ENCODE measurements at regions not wholly inside any gene's neighbourhood (a gene's known extent, or its start where the extent isn't known, plus 50 kb on each side); places are given as distances from the start of the nearest gene placed in this dataset.

DNA sequence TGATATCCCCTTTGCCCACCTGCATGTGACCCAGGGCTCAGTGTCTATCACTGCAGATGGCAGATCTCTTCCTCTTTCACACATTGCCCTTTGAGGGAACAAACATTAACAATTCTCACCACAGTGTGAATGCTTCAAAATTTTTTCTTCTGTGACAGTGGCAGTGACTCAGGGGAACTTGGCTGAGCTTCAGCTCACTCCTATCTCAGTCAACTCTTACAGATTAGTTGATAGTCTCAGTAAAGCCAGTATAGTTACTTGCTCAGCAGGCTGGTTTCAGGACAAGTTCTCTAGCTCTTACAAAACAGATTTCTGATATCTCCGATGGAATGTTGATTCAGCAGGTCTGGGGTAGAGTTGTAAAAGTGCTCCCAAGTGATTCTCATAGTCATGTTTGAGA, 166.9 kb downstream of the DLEU7 start:
- in situ Hi-C loops (cut with HindIII; ENCODE audit: low sequenced_read_pairs) = no loop called here
- TF ChIP-seq, protein P1, sequence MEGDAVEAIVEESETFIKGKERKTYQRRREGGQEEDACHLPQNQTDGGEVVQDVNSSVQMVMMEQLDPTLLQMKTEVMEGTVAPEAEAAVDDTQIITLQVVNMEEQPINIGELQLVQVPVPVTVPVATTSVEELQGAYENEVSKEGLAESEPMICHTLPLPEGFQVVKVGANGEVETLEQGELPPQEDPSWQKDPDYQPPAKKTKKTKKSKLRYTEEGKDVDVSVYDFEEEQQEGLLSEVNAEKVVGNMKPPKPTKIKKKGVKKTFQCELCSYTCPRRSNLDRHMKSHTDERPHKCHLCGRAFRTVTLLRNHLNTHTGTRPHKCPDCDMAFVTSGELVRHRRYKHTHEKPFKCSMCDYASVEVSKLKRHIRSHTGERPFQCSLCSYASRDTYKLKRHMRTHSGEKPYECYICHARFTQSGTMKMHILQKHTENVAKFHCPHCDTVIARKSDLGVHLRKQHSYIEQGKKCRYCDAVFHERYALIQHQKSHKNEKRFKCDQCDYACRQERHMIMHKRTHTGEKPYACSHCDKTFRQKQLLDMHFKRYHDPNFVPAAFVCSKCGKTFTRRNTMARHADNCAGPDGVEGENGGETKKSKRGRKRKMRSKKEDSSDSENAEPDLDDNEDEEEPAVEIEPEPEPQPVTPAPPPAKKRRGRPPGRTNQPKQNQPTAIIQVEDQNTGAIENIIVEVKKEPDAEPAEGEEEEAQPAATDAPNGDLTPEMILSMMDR (IDR thresholded peaks at IDR 0.05; ENCODE audit: low read depth, low read length, missing control alignments) = no peak
- H3K4me3 ChIP-seq (ENCODE audit: low read depth, low read length) = no peak overlapping the region
- no peak for DNase-seq (ENCODE audit: low read depth)

DNA sequence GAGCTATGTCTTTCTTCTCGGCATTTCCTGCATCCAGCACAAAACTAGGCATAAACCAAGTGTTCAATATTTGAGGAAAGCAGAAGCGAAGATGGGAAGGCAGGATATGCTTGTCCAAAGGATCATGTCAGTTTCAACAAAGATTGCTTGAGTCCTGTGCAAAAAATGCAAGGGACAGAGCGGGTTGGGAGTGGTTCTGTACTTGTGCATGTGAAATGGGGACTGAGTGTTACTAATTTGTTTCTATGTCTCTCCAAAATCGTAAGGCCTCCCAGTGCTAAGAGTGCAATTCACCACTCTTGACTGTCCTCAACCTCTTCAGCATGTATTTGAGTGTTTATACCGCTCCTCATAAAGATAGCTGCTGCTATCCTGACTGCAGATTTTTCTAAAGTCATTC, 166.2 kb downstream of the DLEU7 start:
- H3K4me3 ChIP-seq (ENCODE audit: low read depth, low read length) = no peak overlapping the region
- TF ChIP-seq, protein P1 (IDR thresholded peaks at IDR 0.05; ENCODE audit: low read depth, low read length, missing control alignments) = no peak
- in situ Hi-C loops (cut with HindIII; ENCODE audit: low sequenced_read_pairs) = no loop called here

DNA sequence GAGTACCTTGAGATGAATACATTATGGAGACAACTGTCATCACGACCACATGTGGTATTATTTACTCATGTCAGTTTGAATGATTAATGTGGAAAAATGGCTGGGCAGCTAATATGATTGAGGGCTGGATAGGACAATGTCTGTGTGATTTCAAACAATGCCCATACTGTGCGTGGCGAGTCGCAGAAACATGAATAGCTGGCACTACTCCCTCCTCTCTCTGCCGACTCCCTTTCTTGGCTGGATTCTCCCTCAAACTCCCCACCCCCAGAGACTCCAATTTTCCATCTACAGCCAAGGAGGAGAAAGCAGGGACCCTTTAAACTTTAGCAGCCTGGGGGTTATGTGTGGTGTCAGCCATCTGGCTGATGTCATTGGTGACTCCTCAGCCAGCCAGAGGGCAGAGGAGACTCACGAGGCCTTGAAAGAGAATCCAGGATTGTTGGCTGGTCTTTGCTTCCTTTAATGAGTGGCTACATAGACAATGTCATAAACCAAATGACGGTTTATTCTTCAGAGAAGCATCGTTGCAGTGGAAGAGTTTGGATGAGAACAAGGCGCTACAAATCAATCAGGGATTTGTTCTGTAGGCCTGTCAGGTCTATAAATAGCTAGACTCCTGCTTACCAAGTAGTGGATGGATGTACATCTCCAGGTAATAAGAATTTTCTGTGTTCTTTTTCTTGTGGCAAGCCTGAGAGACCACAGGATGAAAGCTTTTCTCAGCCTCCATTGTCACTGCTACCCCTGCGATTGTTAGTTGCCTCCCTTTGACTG, 165.6 kb downstream of the DLEU7 start:
- TF ChIP-seq, protein P1 (IDR thresholded peaks at IDR 0.05; ENCODE audit: low read depth, low read length, missing control alignments) = no peak
- DNase-seq (ENCODE audit: low read depth) = no peak
- in situ Hi-C loops (cut with HindIII; ENCODE audit: low sequenced_read_pairs) = no loop called here

More for the DNA sequence above, 166.2 kb downstream of the DLEU7 start:
- no peak for DNase-seq (ENCODE audit: low read depth)

DNA sequence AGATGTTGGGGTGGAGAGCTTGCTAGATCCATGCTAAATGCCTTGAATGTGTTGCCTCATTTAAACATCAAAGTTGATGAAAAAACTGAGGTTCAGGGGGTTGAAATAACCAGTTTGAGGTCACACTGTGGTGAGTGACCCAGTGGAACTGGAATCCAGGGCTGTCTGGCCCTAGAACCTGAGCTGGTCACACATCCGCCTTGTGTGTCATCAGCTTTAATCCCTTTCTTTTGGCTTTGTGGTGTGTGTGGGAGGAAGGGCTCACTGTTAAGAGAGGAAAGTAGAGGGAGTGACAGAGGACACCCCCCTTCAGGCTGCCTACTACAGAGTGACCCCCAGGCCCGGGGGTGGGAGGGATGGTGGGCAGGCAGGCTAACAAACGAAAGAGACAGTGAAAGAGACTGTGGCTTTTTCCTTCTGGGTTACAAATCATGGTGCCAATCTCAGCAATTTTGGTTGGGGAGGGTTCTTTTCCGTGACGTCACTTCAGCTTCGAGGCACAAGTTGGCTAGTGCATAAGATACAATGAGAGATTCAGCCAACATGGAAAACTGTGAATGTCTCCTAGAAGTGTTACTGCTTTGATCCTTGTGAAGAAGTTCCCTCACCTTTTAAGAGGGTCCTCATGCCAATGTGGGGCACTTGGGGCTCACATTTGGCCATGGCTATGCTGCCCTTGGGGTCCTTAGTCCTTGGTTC, 164.9 kb downstream of the DLEU7 start:
- peak; percentile 33 for DNase-seq (ENCODE audit: low read depth)
- in situ Hi-C loops (cut with HindIII; ENCODE audit: low sequenced_read_pairs) = no loop called here
- TF ChIP-seq, protein P1 (IDR thresholded peaks at IDR 0.05; ENCODE audit: low read depth, low read length, missing control alignments) = no peak
- no peak overlapping the region for H3K4me3 ChIP-seq (ENCODE audit: low read depth, low read length)

More for the DNA sequence above, 165.6 kb downstream of the DLEU7 start:
- no peak overlapping the region for H3K4me3 ChIP-seq (ENCODE audit: low read depth, low read length)

DNA sequence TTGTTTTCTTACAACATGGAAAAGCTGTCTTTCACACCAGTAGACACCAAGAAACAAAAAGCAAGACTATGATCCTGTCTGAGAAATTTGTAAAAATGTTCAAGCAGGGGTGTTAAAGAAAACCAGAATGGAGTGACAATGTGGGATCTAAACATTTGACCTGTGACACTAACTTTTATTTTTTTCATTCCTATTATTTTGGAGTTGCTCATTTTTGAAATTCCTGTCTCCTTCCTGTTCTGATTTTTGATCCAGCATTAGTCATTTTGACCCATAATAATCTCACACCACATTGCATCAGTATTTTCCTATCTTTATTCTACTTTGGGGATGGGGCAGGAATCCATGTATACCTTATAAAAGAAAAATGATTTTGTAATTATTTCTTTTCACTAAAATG, 164.2 kb downstream of the DLEU7 start:
- TF ChIP-seq, protein P1 (IDR thresholded peaks at IDR 0.05; ENCODE audit: low read depth, low read length, missing control alignments) = no peak
- DNase-seq (ENCODE audit: low read depth) = no peak
- in situ Hi-C loops (cut with HindIII; ENCODE audit: low sequenced_read_pairs) = no loop called here
- H3K4me3 ChIP-seq (ENCODE audit: low read depth, low read length) = no peak overlapping the region

DNA sequence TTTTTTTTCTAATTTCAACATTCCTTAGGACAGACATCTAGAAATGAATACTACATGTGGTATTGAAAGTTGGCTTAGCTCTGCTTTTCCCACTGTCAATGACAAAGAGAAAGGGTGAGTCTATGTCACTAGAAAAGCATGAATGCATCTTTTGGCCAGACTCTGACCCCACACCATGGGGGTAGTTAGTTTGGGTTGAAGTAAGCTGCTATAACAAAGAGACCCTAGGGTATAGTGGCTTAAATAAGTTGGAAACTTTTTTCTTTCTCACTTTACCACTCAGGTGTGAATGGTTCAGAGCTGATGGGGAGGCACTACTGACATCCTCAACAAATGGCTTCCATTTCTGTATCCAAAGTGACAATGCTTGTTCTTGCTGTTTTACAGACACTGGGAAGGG, 161.5 kb downstream of the DLEU7 start:
- in situ Hi-C loops (cut with HindIII; ENCODE audit: low sequenced_read_pairs) = no loop called here
- TF ChIP-seq, protein P1 (IDR thresholded peaks at IDR 0.05; ENCODE audit: low read depth, low read length, missing control alignments) = no peak
- no peak overlapping the region for H3K4me3 ChIP-seq (ENCODE audit: low read depth, low read length)
- DNase-seq (ENCODE audit: low read depth) = no peak

Data from astrocyte of the cerebellum (primary cell).